ENCODE measurements at regions not wholly inside any gene's neighbourhood (a gene's known extent, or its start where the extent isn't known, plus 50 kb on each side); places are given as distances from the start of the nearest gene placed in this dataset.

DNA sequence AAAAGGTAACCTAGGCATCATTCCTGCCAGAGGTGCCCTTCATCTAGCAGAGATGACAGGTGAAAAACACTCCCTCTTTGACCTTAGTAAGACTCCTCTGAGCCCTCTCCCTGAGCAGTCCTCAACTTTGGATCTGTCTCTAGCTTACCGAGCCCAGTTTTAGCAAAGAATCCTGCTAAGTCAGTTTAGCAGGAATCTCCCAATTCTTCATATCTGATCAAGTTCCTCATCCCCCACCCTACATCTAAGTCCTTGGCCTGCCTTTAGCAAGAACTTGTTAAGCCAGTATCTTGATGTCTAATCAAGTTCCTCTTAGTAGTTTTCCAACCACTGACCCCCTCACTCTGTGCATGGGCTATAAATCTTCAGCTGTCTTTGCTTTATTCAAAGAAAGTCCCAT is 235.6 kb downstream of the OMA1 start:
- no peak for DNase-seq (ENCODE audit: low spot score)

DNA sequence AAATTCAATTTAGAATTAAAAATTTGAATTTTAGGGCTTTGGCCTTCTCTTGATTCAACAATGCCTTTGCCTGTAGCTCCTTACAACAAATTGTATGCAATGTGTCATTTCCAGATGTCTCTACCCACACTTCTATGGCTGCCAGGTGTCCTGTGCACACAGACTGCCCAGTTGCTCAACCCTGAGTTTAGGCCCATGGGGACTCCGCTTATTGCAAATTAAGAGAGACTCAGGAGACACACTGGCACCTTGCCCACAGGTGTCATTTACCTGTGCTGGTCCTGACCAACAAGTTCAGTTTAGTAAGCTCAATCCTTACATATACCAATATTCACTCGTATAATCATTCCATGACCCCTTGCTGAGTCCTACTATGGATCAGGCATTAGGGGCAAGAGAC is 236.1 kb downstream of the OMA1 start:
- DNase-seq (ENCODE audit: low spot score): no peak

DNA sequence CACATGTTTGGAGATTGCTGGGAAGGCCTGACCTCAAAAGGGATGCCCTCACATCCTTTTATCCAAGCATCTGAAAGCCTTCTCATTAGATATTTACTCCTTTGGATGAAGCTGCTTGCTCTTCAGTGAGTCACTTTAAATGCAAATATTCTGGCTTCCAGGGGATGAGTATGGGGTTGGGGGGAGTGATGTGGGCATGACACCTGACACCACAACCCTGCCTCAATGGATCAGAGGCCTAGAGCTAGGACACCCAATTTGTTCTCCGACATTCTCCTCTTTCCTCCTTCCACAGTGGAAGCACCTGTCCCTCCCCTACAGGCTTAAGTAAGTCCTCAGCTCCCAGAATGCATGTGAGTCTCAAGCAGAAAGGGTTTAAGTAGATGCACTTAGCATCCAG is 238.3 kb downstream of the OMA1 start:
- no peak for DNase-seq (ENCODE audit: low spot score)

- DNase-seq (ENCODE audit: low spot score): no peak
Measured at GRCh38 chr1:58307431-58307830, 239.1 kb downstream of the OMA1 start.

- no peak for DNase-seq (ENCODE audit: low spot score)
Measured at GRCh38 chr1:58305622-58306021, 240.9 kb downstream of the OMA1 start.

- DNase-seq (ENCODE audit: low spot score): no peak
Measured at GRCh38 chr1:58304346-58304975, 242.1 kb downstream of the OMA1 start.

GRCh38 chr1:58303841-58304240 is 242.7 kb downstream of the OMA1 start:
- no peak for DNase-seq (ENCODE audit: low spot score)

DNA sequence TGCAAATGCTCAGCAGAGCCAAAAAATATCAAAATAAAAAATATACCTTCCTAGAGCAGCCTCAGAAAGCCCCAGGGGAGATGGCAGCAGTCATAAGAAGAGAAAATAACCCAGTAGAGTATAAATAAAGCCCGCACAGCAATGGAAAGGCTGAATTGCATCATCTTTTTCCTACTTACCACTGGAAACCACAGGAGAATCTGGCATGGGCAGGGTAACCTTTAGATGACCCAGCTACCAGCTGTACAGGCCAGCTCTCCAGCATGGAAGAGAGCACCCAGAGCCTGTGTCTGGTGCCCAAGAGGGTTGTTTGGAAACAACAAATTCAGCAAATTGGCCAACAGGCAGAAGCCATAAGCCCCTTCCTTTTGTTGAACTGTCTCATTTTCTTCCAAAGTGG is 253.1 kb downstream of the OMA1 start:
- DNase-seq (ENCODE audit: low spot score): no peak

DNA sequence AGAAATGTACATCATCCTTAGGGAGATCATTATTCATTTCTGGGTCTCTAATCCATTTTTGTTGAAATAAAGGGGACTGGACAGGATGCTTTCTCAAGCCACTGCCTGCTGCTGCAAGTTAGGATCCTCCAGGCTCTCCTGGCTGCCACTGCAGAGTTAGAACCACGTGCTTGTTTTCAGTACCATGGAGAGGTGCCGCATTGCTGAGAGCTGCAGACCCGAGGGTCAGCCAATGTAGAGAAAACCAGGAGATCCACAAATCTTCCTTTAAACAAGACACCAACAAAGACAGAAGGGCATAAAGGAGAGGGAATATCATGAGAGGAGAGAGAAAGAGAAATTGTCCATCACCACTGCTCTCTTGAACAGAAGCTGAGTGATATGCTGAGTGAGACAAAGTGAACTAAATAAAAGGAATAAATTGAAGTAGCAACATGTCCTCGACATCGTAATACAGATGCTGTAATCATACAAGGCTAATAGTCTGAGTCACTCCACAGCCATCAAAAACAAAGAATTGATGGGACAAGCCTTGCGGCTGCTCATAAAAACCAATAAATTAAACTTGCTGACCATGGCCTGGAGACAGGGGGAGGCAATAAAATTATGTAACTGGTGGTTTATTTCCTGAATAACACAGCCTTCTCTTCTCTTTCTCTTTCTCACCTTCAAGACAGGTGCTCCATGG is 255.7 kb downstream of the OMA1 start:
- no peak for DNase-seq (ENCODE audit: low spot score)

- no peak for DNase-seq (ENCODE audit: low spot score)
Measured at GRCh38 chr1:58288624-58289142, 257.8 kb downstream of the OMA1 start.

DNA sequence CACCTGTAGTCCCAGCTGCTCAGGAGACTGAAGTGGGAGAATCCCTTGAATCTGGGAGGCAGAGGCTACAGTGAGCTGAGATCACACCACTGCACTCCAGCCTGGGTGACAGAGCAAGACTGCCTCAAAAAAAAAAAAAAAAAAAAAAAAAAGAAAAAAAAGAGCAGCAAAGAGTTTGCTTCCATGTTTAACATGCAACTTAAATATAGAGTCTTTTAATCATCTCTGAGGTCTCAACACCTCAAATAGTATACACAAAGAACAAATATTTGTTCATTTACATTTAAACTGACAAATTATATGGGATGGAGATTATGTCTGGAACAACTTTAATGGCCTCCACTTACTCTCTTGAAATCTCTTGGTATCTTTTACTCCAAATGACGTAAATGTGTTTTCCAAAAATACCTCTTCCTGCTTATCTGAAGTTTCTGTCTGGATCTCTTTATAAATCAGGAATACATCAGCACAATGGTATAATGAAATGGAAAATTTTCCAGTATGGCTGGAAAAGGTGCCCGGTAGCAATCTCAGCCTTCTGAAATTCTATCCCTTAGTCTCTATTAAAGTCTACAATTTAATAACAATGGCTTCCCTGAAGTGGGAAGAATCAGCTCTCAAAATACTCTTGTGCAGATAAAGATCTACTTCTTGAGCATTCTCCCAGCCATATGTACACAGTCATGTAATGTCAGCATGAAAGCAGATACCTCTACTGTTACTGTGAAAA is 258.5 kb downstream of the OMA1 start:
- DNase-seq (ENCODE audit: low spot score): no peak

- DNase-seq (ENCODE audit: low spot score): no peak
Measured at GRCh38 chr1:58284225-58284510, 262.4 kb downstream of the OMA1 start.

GRCh38 chr1:58283388-58284224 is 262.9 kb downstream of the OMA1 start:
- DNase-seq (ENCODE audit: low spot score): no peak

DNA sequence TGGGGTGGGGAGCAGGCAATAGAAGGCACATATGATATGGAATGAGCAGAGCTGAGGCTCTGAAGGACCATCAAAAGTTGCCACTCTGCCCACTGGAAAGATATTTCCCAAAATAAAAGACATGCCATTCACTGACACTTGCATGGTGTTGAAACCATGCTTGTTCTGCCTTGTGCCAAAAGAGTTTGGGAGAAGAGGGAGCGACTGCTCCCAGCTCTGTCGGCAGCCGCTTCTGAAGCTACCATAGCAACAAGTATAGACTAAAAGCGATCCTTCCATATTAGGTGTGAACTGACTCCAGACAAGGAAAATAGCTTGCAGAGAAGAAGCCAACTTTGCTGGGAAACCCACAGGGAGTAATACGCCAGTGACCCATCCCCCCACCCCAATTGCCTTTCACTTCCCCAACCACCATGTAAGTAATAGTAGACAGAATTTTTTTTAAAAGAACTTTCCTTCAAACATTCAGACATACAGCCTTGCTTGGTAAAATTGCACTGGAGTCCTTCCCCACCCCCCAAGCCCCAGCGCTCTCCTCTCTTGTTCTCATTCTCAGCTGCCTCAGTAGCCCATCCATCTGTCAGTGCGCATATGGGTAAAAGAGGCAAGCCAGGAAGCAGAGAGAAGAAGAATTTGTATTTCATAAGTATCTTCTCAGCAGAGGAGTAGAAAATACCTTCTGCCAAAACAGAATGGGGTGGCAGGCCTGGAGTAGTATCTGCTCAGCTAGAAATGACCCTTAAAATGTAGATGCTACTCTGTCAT is 263.7 kb downstream of the OMA1 start:
- no peak for DNase-seq (ENCODE audit: low spot score)

GRCh38 chr1:58266242-58266641 is 280.3 kb downstream of the OMA1 start:
- no peak for DNase-seq (ENCODE audit: low spot score)

DNA sequence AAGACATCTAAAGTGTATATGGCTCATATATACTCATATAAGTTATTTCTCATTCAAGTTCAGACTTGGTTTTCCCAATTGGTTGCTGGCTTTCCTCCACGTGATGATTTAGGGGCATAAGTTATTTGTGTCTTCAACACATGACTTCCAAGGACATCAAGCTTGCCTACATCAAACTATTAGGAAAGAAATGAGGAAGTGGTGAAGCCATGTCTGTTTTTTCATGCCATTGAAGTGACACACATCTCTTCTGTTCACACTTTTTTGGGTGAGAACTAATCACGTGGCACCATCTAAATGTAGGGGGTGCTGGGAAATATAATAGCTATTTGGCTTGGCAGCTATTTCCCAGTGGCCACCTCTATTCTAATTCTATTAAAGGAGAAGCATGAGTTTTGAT is 282.1 kb downstream of the OMA1 start:
- DNase-seq (ENCODE audit: low spot score): no peak

- no peak for DNase-seq (ENCODE audit: low spot score)
Measured at GRCh38 chr1:58262702-58263101, 283.8 kb downstream of the OMA1 start.

GRCh38 chr1:58258082-58258481 is 288.4 kb downstream of the OMA1 start:
- no peak for DNase-seq (ENCODE audit: low spot score)

DNA sequence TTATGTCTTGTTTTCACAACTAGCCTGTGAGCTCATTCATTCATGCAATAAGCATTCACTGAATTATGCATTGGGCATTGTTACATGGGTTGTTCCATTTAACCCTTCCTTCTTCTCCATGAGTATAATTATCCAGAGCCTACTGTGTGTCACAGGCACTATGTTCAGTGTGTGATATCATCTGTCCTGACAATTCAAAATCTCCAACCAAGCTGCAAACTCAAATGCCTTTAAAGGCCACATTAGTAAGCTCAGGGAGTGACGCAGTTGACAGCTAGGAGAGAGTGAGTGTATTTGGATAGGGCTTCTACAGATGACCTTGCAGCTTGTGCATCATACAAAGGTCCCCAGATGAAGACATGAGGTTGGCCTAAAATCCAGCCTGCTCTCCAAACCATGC is 289.5 kb downstream of the OMA1 start:
- no peak for DNase-seq (ENCODE audit: low spot score)

GRCh38 chr1:58256546-58256945 is 290.0 kb downstream of the OMA1 start:
- DNase-seq (ENCODE audit: low spot score): no peak

GRCh38 chr1:58256041-58256440 is 290.5 kb downstream of the OMA1 start:
- DNase-seq (ENCODE audit: low spot score): no peak

DNA sequence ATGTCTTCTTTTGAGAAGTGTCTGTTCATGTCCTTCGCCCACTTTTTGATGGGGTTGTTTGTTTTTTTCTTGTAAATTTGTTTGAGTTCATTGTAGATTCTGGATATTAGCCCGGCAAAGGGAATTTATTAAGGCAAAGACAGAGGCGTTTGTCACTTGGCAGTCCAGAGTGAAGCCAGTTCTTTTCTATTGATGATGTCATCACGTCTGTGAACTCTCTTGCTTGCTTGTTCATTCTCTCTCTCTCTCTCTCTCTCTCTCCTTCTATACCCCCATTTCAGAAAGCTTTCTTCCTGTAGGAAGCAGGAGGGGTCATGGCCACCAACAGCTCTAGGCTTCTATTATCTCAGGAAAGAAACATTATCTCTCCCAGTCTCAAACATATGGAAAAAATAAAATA is 291.3 kb downstream of the OMA1 start:
- DNase-seq (ENCODE audit: low spot score): no peak
